H1 (cell line): ENCODE measurements at regions not wholly inside any gene's neighbourhood (a gene's known extent, or its start where the extent isn't known, plus 50 kb on each side); places are given as distances from the start of the nearest gene placed in this dataset.

Experiments
- CTCF ChIA-PET: fragments of 300-600 bp; sonication (Branson Sonifier 250); formaldehyde crosslinking; loops from one replicate; lab custom pipeline; 2021; ENCODE audit not compliant: partially characterized antibody; lab: Charles Lee
- POLR2A ChIA-PET: fragments of 300-600 bp; sonication (Branson Sonifier 250); formaldehyde crosslinking; loops from one replicate; lab custom pipeline; 2021; ENCODE audit warnings: inconsistent platforms; ENCODE audit not compliant: partially characterized antibody; lab: Charles Lee
- DNase-seq, 2 experiments: peaks; one replicate each; pipeline versions ENCODE4 v3.0.0 to v3.0.0-alpha.2; 2010 to 2022; ENCODE audit warnings: low spot score in 2 of 2, low read depth in 1 of 2, mixed read lengths in 1 of 2
- FAIRE-seq: peaks from 2 replicates; lab custom pipeline; 2011; peaks lifted over from hg19 to GRCh38; lab: Jason Lieb, UNC
- H2AFZ ChIP-seq: 2 replicates; pipeline ENCODE4 v1.8.1; 2012; ENCODE audit warnings: low read length, inconsistent platforms
- H2AK5ac ChIP-seq: 2 replicates; pipeline ENCODE4 v1.6.1; 2013; ENCODE audit warnings: low read depth, low read length
- H2BK120ac ChIP-seq: replicated peaks from 2 replicates; pipeline ENCODE3; 2013; ENCODE audit warnings: low read depth, low read length, inconsistent platforms
- H2BK12ac ChIP-seq: 2 replicates; pipeline ENCODE4 v1.6.1; 2013; ENCODE audit warnings: low read depth, low read length
- H2BK15ac ChIP-seq: 2 replicates; pipeline ENCODE4 v1.6.1; 2013; ENCODE audit warnings: low read length
- H2BK20ac ChIP-seq: 2 replicates; pipeline ENCODE4 v1.6.1; 2013; ENCODE audit warnings: low read length
- H2BK5ac ChIP-seq: 2 replicates; pipeline ENCODE4 v1.6.1; 2013; ENCODE audit warnings: low read depth, low read length
- H3K14ac ChIP-seq: 2 replicates; pipeline ENCODE4 v1.6.1; 2013; ENCODE audit warnings: inconsistent platforms; ENCODE audit not compliant: insufficient read length
- H3K18ac ChIP-seq: 2 replicates; pipeline ENCODE4 v1.6.1; 2013; ENCODE audit warnings: low read length; ENCODE audit errors: extremely low read depth
- H3K23ac ChIP-seq: 2 replicates; pipeline ENCODE4 v1.6.1; 2013; ENCODE audit warnings: inconsistent platforms; ENCODE audit not compliant: insufficient read length
- H3K23me2 ChIP-seq: 2 replicates; pipeline ENCODE4 v1.6.1; 2013; ENCODE audit warnings: low read depth, low read length
- H3K27ac ChIP-seq: 2 replicates; pipeline ENCODE4 v1.6.1; 2011; ENCODE audit warnings: low read depth, low read length, inconsistent platforms
- H3K27me3 ChIP-seq, 4 experiments: replicated peaks in 1 of 4; 1 replicate in 1 of 4; 2 replicates in 3 of 4; pipeline versions ENCODE4 v1.6.1 to v1.8.1; 2011 to 2013; ENCODE audit warnings: low read length in 3 of 4, mild to moderate bottlenecking in 3 of 4, inconsistent platforms in 2 of 4, mixed read lengths in 2 of 4, moderate library complexity in 1 of 4; ENCODE audit not compliant: control insufficient read depth in 3 of 4, insufficient read depth in 3 of 4; ENCODE audit errors: extremely low read depth in 1 of 4
- H3K36me3 ChIP-seq, 4 experiments: 2 replicates each; pipeline versions ENCODE4 v1.6.1 to v1.8.1; 2011 to 2013; ENCODE audit warnings: mild to moderate bottlenecking in 4 of 4, low read length in 3 of 4, moderate library complexity in 2 of 4, control low read depth in 1 of 4, inconsistent platforms in 1 of 4; ENCODE audit not compliant: insufficient read depth in 4 of 4, control insufficient read depth in 2 of 4
- H3K4ac ChIP-seq: replicated peaks from 2 replicates; pipeline ENCODE3; 2013; ENCODE audit warnings: low read length, low read depth, mixed read lengths, inconsistent platforms; ENCODE audit not compliant: insufficient read length
- H3K4me1 ChIP-seq, 4 experiments: replicated peaks in 1 of 4; 1 replicate in 1 of 4; 2 replicates in 3 of 4; pipeline versions ENCODE4 v1.6.1 to v1.8.1; 2011 to 2013; ENCODE audit warnings: low read length in 3 of 4, inconsistent platforms in 2 of 4, mixed read lengths in 1 of 4; ENCODE audit not compliant: insufficient read depth in 4 of 4, control insufficient read depth in 3 of 4
- H3K4me2 ChIP-seq, 2 experiments: 2 replicates each; pipeline versions ENCODE4 v1.6.1 to v1.8.1; 2011 to 2013; ENCODE audit warnings: low read depth in 2 of 2, low read length in 2 of 2, control low read depth in 1 of 2, inconsistent platforms in 1 of 2, mild to moderate bottlenecking in 1 of 2; ENCODE audit not compliant: insufficient read depth in 1 of 2
- H3K4me3 ChIP-seq, 4 experiments: fragments of 200-600, 300-600 bp in 1 of 4; sonication (generic), shearing (Covaris generic), sonication (Bioruptor Twin) in 1 of 4; 2 replicates each; pipeline versions ENCODE4 v1.5.1 to v1.8.1; 2011 to 2016; ENCODE audit warnings: low read length in 4 of 4, low read depth in 3 of 4, control low read depth in 2 of 4, inconsistent platforms in 2 of 4, mild to moderate bottlenecking in 2 of 4, mixed read lengths in 1 of 4, moderate library complexity in 1 of 4; ENCODE audit not compliant: insufficient read depth in 2 of 4; ENCODE audit errors: extremely low read depth in 1 of 4
- H3K56ac ChIP-seq: replicated peaks from 2 replicates; pipeline ENCODE3; 2013; ENCODE audit warnings: low read depth, mild to moderate bottlenecking, mixed read lengths, low read length, inconsistent platforms; ENCODE audit not compliant: insufficient read length
- H3K79me1 ChIP-seq: 2 replicates; pipeline ENCODE4 v1.6.1; 2013; ENCODE audit warnings: low read depth, low read length, control low read depth
- H3K79me2 ChIP-seq, 2 experiments: 2 replicates each; pipeline versions ENCODE4 v1.6.1 to v1.8.1; 2012 to 2013; ENCODE audit warnings: low read length in 2 of 2, mild to moderate bottlenecking in 2 of 2, inconsistent platforms in 1 of 2; ENCODE audit not compliant: insufficient read depth in 2 of 2, control insufficient read depth in 1 of 2
- H3K9ac ChIP-seq, 4 experiments: replicated peaks in 1 of 4; 1 replicate in 1 of 4; 2 replicates in 3 of 4; pipeline versions ENCODE4 v1.6.1 to v1.8.1; 2011 to 2013; ENCODE audit warnings: low read depth in 3 of 4, low read length in 3 of 4, control low read depth in 2 of 4, mild to moderate bottlenecking in 2 of 4, moderate library complexity in 2 of 4, inconsistent platforms in 1 of 4; ENCODE audit errors: extremely low read depth in 1 of 4
- H3K9me3 ChIP-seq, 2 experiments: 2 replicates each; pipeline versions ENCODE4 v1.6.1 to v1.8.1; 2012 to 2013; ENCODE audit warnings: mild to moderate bottlenecking in 2 of 2, moderate library complexity in 2 of 2, control low read depth in 1 of 2, inconsistent platforms in 1 of 2, low read depth in 1 of 2, low read length in 1 of 2, mixed read lengths in 1 of 2; ENCODE audit not compliant: insufficient read depth in 2 of 2
- H4K20me1 ChIP-seq, 2 experiments: replicated peaks in 1 of 2; 2 replicates each; pipeline versions ENCODE3 to v1.8.1; 2011 to 2013; ENCODE audit warnings: inconsistent platforms in 2 of 2, low read length in 2 of 2, mild to moderate bottlenecking in 1 of 2; ENCODE audit not compliant: insufficient read depth in 2 of 2, control insufficient read depth in 1 of 2
- H4K5ac ChIP-seq: 2 replicates; pipeline ENCODE4 v1.6.1; 2013; ENCODE audit warnings: low read length, low read depth, mixed read lengths, inconsistent platforms; ENCODE audit not compliant: insufficient read length
- H4K8ac ChIP-seq: 2 replicates; pipeline ENCODE4 v1.8.0; 2013; ENCODE audit warnings: mild to moderate bottlenecking, moderate library complexity, low read length, inconsistent platforms; ENCODE audit not compliant: insufficient read depth; ENCODE audit errors: extremely low read depth
- H4K91ac ChIP-seq: replicated peaks from 2 replicates; pipeline ENCODE3; 2013; ENCODE audit warnings: low read length, mixed read lengths, inconsistent platforms; ENCODE audit not compliant: insufficient read length
- JUN ChIP-seq: IDR thresholded peaks from 2 replicates; pipeline ENCODE4 v1.6.1; 2011; ENCODE audit warnings: low read depth, mild to moderate bottlenecking, improper control_type of control experiment, low read length
- KDM1A ChIP-seq: fragments of 200-600, 300-600 bp; sonication (generic); IDR thresholded peaks from 2 replicates; pipeline ENCODE4 v1.7.1; 2016; ENCODE audit warnings: mild to moderate bottlenecking, low read length, borderline replicate concordance
- WGBS, 2 experiments: shearing (Covaris generic) in 1 of 2; methylation state at CpG; one replicate each; pipeline versions ENCODE4 v1.1.6 to v1.1.7; 2013 to 2015; ENCODE audit warnings: low lambda C conversion rate in 2 of 2, mixed read lengths in 2 of 2, inconsistent platforms in 1 of 2, low coverage in 1 of 2, missing lambda C conversion rate in 1 of 2; ENCODE audit not compliant: insufficient replicate concordance in 2 of 2, insufficient coverage in 1 of 2, insufficient read length in 1 of 2; ENCODE audit errors: extremely low coverage in 1 of 2, missing lambda C conversion rate in 1 of 2; 5-methylcytosine and 5-hydroxymethylcytosine counted together
- TF ChIP-seq, protein P1 (sequence below): IDR thresholded peaks from 2 replicates; pipeline ENCODE4 v1.6.1; 2012; ENCODE audit warnings: inconsistent platforms

DNA sequence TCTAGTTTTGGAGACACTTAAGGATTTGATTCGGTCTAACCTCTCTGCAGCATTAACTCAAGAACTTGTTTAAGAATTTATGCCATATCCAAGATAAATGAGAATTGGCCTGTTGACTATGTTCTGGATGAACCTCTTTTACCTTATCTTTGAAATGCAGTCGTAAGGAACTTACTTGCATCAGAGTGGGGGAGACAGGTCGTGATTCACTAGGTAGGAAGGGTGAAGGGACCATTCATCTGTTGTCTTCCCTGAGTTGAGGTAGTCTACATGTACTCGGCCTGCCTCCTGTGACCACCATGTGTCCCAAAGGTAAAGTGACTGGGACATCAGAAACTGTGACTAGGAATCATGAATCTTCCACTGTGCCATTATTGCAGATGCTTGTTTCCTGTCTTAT, 248.0 kb upstream of the P2RY1 start:
- no peak overlapping the region for H4K91ac ChIP-seq
- no peak overlapping the region for H2BK5ac ChIP-seq
- no peak overlapping the region for H3K56ac ChIP-seq
- no peak overlapping the region for H3K4ac ChIP-seq
- H2BK15ac ChIP-seq, result no peak overlapping the region
- POLR2A ChIA-PET, result no interaction called here
- no peak for TF ChIP-seq KDM1A
- TF ChIP-seq, protein P1, sequence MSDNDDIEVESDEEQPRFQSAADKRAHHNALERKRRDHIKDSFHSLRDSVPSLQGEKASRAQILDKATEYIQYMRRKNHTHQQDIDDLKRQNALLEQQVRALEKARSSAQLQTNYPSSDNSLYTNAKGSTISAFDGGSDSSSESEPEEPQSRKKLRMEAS, result no peak
- TF ChIP-seq JUN, result no peak
- TF ChIP-seq, all 59 proteins: peak for 0
- no peak overlapping the region for H2BK120ac ChIP-seq
- no peaks in the 10 kb centered on the region for H3K79me2 ChIP-seq
- H2AFZ ChIP-seq, result no peak overlapping the region
- no peak for DNase-seq
- no peak overlapping the region; the same call in 1 of the 2 replicates for H2BK20ac ChIP-seq
- H3K36me3 ChIP-seq, result no peaks in the 10 kb centered on the region
- no peak overlapping the region for H4K5ac ChIP-seq
- no peaks in the 10 kb centered on the region for H3K79me1 ChIP-seq
- H3K18ac ChIP-seq, result no peak overlapping the region
- H3K4me1 ChIP-seq, result no peaks in the 10 kb centered on the region
- H3K9me3 ChIP-seq, result no peaks in the 10 kb centered on the region
- H2AK5ac ChIP-seq, result no peak overlapping the region
- H2BK12ac ChIP-seq, result peak overlapping the region; percentile 27; the same call in 1 of the 2 replicates
- no peak overlapping the region for H3K4me2 ChIP-seq
- H3K27me3 ChIP-seq, result no peaks in the 10 kb centered on the region; a peak in 1 of 7 replicates
- no peak overlapping the region for H3K14ac ChIP-seq
- H3K4me3 ChIP-seq, result no peak overlapping the region
- H4K20me1 ChIP-seq, result no peaks in the 10 kb centered on the region
- 90% methylated on average over 4 of the region's 4 CpGs; no CpG with 5 or more reads in 1 of the 2 experiments for WGBS, 2 experiments
- H3K27ac ChIP-seq, result no peak overlapping the region
- H3K9ac ChIP-seq, result no peak overlapping the region
- no peak for FAIRE-seq
- no peak overlapping the region for H3K23ac ChIP-seq
- H4K8ac ChIP-seq, result no peak overlapping the region
- CTCF ChIA-PET, result interaction anchor here (0.9 kb wide), 1 partner anchor 9 kb away, joined by 3 read pairs; no protein-coding TSS in a partner anchor
- H3K23me2 ChIP-seq, result no peaks in the 10 kb centered on the region
